ENCODE measurements at regions not wholly inside any gene's neighbourhood (a gene's known extent, or its start where the extent isn't known, plus 50 kb on each side); places are given as distances from the start of the nearest gene placed in this dataset.

DNA sequence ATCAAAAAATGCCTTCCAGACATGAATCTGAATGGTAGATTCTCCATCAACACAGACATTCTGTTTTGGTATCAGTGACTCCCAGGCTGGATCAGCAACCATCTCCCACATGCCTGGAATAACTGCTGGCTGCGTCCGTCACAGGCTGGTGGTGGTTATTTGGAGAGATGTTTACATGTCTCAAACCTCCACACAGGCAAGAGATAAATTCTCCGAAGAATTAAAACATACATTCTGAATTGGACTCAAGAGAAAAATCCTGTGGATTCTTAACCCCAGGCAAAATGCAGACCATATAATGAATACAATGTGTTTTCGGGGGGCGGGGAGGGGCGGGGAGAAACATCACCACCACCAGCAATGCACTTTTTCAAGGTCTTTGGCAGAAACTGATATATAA is 108.2 kb downstream of the THBS2 start:
- no peak for TF ChIP-seq GATA2 (IDR thresholded peaks at IDR 0.05; ENCODE audit: low read depth, low read length)
- no peak for TF ChIP-seq GATA3 (IDR thresholded peaks at IDR 0.05; ENCODE audit: low read depth, low read length)

All from SH-SY5Y (cell line).